H1 (cell line): ENCODE measurements at regions not wholly inside any gene's neighbourhood (a gene's known extent, or its start where the extent isn't known, plus 50 kb on each side); places are given as distances from the start of the nearest gene placed in this dataset.
"Not testable (repeated sequence)": the region's sequence is repeated elsewhere in the genome, so short reads cannot be mapped to it uniquely, and the experiment has no call there.

Source experiments
- EGR1 ChIP-seq: IDR thresholded peaks from 2 replicates; pipeline ENCODE4 v1.6.1; 2011; ENCODE audit warnings: low read depth, low read length, borderline replicate concordance
- POLR2A ChIP-seq, 2 experiments: IDR thresholded peaks; 1 replicate in 1 of 2; 2 replicates in 1 of 2; pipeline ENCODE4 v1.6.1; 2011; ENCODE audit warnings: low read depth in 2 of 2, low read length in 2 of 2, mild to moderate bottlenecking in 2 of 2; ENCODE audit errors: control extremely low read depth in 1 of 2
- POU5F1 ChIP-seq: IDR thresholded peaks from 2 replicates; pipeline ENCODE4 v1.6.1; 2011; ENCODE audit warnings: low read depth, mild to moderate bottlenecking, low read length, moderate library complexity
- RFX5 ChIP-seq: IDR thresholded peaks from 2 replicates; pipeline ENCODE4 v1.6.1; 2011; ENCODE audit warnings: low read depth, low read length, improper control_type of control experiment, borderline replicate concordance
- SP1 ChIP-seq: IDR thresholded peaks from 2 replicates; pipeline ENCODE4 v1.6.1; 2011; ENCODE audit warnings: low read depth, low read length
- TF ChIP-seq, protein P1 (sequence below), 3 experiments: IDR thresholded peaks; 1 replicate in 2 of 3; 2 replicates in 1 of 3; pipeline versions ENCODE4 v1.5.1 to v1.6.1; 2011; ENCODE audit warnings: low read length in 3 of 3, mild to moderate bottlenecking in 3 of 3, inconsistent platforms in 2 of 3, low read depth in 1 of 3, moderate library complexity in 1 of 3; ENCODE audit not compliant: insufficient read depth in 1 of 3; ENCODE audit errors: control extremely low read depth in 1 of 3

- not testable (repeated sequence) for TF ChIP-seq EGR1; POU5F1; RFX5; SP1; POLR2A (IDR thresholded peaks at IDR 0.05; ENCODE audit: control extremely low read depth in 1 of 2, low read depth in 2 of 2, low read length in 2 of 2)
- TF ChIP-seq, protein P1, sequence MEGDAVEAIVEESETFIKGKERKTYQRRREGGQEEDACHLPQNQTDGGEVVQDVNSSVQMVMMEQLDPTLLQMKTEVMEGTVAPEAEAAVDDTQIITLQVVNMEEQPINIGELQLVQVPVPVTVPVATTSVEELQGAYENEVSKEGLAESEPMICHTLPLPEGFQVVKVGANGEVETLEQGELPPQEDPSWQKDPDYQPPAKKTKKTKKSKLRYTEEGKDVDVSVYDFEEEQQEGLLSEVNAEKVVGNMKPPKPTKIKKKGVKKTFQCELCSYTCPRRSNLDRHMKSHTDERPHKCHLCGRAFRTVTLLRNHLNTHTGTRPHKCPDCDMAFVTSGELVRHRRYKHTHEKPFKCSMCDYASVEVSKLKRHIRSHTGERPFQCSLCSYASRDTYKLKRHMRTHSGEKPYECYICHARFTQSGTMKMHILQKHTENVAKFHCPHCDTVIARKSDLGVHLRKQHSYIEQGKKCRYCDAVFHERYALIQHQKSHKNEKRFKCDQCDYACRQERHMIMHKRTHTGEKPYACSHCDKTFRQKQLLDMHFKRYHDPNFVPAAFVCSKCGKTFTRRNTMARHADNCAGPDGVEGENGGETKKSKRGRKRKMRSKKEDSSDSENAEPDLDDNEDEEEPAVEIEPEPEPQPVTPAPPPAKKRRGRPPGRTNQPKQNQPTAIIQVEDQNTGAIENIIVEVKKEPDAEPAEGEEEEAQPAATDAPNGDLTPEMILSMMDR (IDR thresholded peaks at IDR 0.05; ENCODE audit: control extremely low read depth in 1 of 3, insufficient read depth in 1 of 3, low read depth in 1 of 3, low read length in 3 of 3), result not testable (repeated sequence)
Observed at GRCh38 chr13:78120144-78120543, 201.5 kb upstream of the EDNRB start.
